Sigmoid colon (tissue), 4 donors: ENCODE measurements at regions not wholly inside any gene's neighbourhood (a gene's known extent, or its start where the extent isn't known, plus 50 kb on each side); places are given as distances from the start of the nearest gene placed in this dataset.

Experiments
- POLR2AphosphoS5 ChIP-seq, 4 donors: sonication (generic); formaldehyde crosslinking; IDR thresholded peaks; one replicate each; pipeline ENCODE4 v1.6.1; 2017; ENCODE audit warnings: antibody characterized with exemption in 4 of 4
- TF ChIP-seq, protein P1 (sequence below), 4 experiments: fragments of 450-650 bp in 3 of 4; fragments of 200-600 bp in 1 of 4; IDR thresholded peaks; one replicate each; pipeline ENCODE4 v1.5.1; 2016 to 2019; ENCODE audit warnings: antibody characterized with exemption in 4 of 4, mild to moderate bottlenecking in 3 of 4, moderate library complexity in 2 of 4

- TF ChIP-seq, protein P1, sequence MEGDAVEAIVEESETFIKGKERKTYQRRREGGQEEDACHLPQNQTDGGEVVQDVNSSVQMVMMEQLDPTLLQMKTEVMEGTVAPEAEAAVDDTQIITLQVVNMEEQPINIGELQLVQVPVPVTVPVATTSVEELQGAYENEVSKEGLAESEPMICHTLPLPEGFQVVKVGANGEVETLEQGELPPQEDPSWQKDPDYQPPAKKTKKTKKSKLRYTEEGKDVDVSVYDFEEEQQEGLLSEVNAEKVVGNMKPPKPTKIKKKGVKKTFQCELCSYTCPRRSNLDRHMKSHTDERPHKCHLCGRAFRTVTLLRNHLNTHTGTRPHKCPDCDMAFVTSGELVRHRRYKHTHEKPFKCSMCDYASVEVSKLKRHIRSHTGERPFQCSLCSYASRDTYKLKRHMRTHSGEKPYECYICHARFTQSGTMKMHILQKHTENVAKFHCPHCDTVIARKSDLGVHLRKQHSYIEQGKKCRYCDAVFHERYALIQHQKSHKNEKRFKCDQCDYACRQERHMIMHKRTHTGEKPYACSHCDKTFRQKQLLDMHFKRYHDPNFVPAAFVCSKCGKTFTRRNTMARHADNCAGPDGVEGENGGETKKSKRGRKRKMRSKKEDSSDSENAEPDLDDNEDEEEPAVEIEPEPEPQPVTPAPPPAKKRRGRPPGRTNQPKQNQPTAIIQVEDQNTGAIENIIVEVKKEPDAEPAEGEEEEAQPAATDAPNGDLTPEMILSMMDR (IDR thresholded peaks at IDR 0.05), result no peak
- TF ChIP-seq POLR2AphosphoS5 (IDR thresholded peaks at IDR 0.05), result no peak
These were observed 811.0 kb downstream of the NR2F1-AS1 start for GRCh38 chr5:92769978-92770377.
